HG03457 (cell line): ENCODE measurements at regions not wholly inside any gene's neighbourhood (a gene's known extent, or its start where the extent isn't known, plus 50 kb on each side); places are given as distances from the start of the nearest gene placed in this dataset.
"Not testable (repeated sequence)": the region's sequence is repeated elsewhere in the genome, so short reads cannot be mapped to it uniquely, and the experiment has no call there.

Experiments used
- ATAC-seq: cut with Tn5 transposase; IDR thresholded peaks from one replicate; pipeline ENCODE4 v1.9.1; 2021; ENCODE audit warnings: moderate number of reproducible peaks; ENCODE audit not compliant: unreplicated experiment

- no peak for ATAC-seq
Observed at GRCh38 chr3:20310629-20311028, 124.6 kb upstream of the SGO1 start.

DNA sequence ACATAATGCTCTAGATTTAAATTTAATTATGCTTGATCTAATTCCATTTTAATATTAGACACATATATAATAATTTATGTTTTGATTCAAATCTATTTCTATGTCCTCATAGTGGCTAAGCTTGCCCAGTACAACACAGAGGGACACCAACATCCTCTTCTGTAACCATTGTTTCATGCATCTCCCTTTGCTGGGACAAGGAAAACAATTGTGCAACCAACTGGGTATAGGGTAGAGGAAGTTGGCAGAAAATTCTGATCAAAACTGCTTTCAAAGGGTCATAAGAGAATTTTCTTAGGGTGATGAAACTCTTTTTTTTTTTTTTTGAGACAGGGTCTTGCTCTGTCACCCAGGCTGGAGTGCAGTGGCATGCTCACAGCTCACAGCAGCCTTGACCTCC lies 121.4 kb upstream of the SGO1 start:
- ATAC-seq, result no peak

DNA sequence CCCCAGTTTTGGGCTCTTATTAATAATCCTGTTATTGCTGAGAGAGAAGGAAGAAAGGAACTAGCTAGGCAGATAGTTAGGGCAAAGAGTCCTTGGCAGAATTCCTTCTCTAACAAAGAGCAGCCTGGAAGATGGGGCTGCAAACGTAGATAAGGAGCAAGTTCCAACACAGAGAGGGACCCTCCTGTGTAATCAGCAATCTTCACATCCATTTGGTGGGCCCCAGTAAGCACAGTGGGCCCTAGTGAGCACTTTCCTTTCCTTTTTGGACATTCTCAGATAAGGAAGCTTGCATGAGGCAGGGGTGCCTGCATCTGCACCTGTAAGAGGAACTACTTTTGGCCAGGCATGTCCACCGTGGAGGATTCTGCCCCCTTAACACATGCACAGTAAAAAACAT lies 119.6 kb upstream of the SGO1 start:
- no peak for ATAC-seq

DNA sequence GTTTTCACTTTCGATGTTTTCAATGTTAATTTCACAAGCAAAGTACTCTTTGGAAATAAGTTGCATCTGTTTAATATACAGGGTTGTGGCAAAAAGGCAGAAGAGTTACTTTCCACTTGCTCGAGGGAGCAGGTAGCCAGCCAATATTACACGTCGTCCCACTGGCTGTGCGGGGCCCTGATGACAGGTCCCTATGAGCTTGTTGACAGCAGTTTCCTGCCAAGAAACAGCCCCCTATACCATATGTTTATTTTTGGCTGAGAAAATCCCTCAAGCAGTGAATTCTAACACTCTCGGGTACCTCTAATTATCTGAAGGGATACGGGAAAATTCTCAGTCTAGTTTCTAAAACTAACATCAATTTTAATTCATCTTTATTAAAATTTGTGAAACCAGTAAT lies 116.8 kb upstream of the SGO1 start:
- ATAC-seq, result no peak

GRCh38 chr3:20288050-20288449 lies 102.0 kb upstream of the SGO1 start:
- no peak for ATAC-seq

GRCh38 chr3:20280257-20280656 lies 94.3 kb upstream of the SGO1 start:
- no peak for ATAC-seq

- ATAC-seq, result not testable (repeated sequence)
Observed at GRCh38 chr3:20265977-20266376, 80.0 kb upstream of the SGO1 start.

- ATAC-seq, result no peak
Observed at GRCh38 chr3:20264900-20265567, 79.0 kb upstream of the SGO1 start.

- ATAC-seq, result no peak
Observed at GRCh38 chr3:20258371-20258770, 72.4 kb upstream of the SGO1 start.

- ATAC-seq, result no peak
Observed at GRCh38 chr3:20256144-20256543, 70.1 kb upstream of the SGO1 start.

- ATAC-seq, result no peak
Observed at GRCh38 chr3:20254268-20255117, 68.5 kb upstream of the SGO1 start.

DNA sequence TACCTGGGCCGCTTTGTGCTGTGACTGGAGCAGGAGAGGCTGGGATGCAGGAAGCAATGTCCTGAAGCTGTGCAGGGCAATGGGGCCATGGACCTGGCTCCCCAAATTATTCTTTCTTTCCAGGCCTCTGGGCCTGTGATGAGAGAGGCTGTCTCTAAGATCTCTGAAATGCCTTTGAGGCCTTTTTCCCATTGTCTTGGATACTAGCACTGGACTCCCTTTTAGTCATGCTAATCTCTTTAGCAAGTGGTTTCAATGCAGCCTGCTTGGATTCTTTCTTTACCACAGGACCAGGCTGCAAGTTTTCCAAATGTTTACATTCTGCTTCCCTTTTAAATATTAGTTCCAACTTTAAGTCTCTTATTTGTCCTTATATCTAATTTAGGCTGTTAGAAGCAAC lies 64.8 kb upstream of the SGO1 start:
- ATAC-seq, result no peak

DNA sequence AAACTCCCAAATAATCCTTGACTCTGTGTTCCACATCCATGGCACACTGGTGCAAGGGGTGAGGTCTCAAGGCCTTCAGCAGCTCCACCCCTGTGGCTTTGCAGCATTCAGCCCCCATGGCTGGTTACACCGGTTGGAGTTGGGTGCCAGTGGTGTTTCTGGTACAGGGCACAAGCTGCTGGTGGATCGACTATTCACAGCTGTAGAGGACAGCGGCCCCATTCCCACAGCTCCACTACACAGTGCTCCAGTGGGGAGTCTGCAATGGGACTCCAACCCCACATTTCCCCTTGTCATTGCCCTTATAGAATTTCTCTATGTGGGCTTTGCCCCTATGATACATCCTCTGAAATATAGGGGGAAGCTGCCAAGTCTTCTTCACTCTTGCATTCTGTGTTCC lies 64.3 kb upstream of the SGO1 start:
- ATAC-seq, result no peak

DNA sequence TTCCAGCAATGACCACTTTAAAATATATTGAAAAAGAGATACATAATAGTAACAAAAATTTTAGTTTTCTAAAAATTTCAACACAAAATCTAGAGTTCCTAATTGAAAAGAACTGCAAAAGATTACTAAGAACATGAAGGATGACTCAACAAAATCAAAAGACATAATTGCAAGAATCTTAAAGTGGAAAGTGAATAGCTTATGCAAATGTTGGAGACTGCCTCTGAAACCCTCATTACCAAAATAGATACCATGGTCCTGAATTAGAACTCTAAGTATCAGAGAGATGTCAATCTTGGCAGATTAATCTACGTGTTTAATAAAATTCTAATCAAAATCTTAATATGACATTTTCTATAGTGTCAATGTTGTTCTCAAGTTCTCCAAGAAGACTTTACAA lies 60.7 kb upstream of the SGO1 start:
- ATAC-seq, result no peak

DNA sequence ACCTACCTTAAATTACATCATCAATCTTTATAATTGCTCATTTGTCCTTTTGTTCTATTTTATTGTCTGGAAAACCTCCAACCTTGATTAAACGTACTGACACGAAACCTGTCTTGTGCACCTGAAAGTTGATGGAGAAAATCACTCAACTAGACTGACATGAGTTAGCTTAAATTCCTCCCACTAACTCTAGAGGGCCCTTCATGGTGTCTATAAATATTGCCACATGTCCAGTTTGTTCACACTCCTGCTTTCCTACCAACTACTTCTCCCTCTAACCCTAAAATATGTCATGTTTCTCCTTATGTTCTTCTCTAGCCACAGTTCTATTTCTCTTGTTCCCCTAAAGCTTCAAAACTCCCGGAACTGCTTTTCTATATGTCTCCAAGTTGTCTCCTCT lies 59.8 kb upstream of the SGO1 start:
- ATAC-seq, result no peak

DNA sequence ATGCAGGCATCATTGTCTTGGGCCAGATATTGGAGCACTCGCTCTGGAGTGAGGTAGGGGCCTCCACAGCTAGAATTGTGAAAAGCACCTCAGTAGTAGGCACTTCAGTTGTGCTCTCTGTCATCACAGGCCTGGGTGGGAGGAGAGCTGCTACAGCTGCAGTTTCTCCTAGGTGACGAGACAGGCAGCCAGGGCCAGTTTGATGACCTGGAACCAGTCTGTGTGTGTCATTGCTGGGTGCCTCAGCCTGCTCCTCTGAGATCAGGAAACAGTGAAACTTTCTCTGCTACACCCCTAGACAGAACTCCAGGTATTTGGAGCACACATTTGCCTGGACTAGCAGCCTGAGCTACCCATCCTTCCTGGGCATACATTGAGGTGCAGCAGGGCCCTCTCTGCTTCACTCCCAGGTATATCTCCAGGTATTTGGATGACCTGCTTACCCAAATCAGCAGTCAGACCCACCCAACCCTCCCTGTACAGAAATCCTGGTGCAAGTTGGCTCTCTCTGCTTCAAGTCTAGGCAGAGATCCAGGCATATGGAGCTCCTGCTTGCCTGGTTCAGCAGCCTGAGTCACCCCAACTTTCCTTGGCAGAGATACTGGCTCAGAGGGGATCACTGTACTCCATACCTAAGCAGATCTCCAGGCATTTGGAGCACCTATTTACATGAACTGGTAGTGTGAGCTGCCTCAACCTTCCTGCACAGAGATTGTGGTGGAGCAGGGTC lies 54.3 kb upstream of the SGO1 start:
- ATAC-seq, result no peak

DNA sequence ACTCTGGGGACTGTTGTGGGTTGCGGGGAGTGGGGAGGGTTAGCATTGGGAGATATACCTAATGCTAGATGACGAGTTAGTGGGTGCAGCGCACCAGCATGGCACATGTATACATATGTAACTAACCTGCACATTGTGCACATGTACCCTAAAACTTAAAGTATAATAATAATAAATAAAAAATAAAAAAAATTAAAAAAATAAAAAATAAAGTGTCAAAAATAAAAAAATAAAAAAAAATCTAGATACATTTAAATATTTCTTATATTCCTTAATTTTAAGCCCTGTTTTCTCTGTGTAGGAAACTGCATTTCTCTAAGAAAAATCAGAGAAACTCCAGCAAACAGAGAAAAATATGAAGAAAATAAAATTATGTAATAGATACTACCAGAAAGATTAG lies 52.2 kb upstream of the SGO1 start:
- ATAC-seq, result not testable (repeated sequence)

GRCh38 chr3:20236603-20237002 lies 50.6 kb upstream of the SGO1 start:
- no peak for ATAC-seq
